Spinal cord (tissue), 9 donors: ENCODE measurements at regions not wholly inside any gene's neighbourhood (a gene's known extent, or its start where the extent isn't known, plus 50 kb on each side); places are given as distances from the start of the nearest gene placed in this dataset.

Experiments
- DNase-seq, 6 donors: peaks; one replicate each; pipeline versions ENCODE4 v3.0.0 to v3.0.0-alpha.2; 2013 to 2015; ENCODE audit warnings: low spot score in 6 of 6, low read depth in 4 of 6
- H3K27ac ChIP-seq: one replicate; pipeline ENCODE4 v1.5.1; 2013; ENCODE audit warnings: low read depth, low read length, control low read depth
- H3K27me3 ChIP-seq: one replicate; pipeline ENCODE4 v1.6.1; 2013; ENCODE audit warnings: low read length; ENCODE audit not compliant: control insufficient read depth, insufficient read depth
- H3K36me3 ChIP-seq: one replicate; pipeline ENCODE4 v1.6.1; 2013; ENCODE audit warnings: low read length; ENCODE audit not compliant: control insufficient read depth, insufficient read depth
- H3K4me1 ChIP-seq: one replicate; pipeline ENCODE4 v1.6.1; 2013; ENCODE audit warnings: low read length; ENCODE audit not compliant: control insufficient read depth, insufficient read depth
- H3K4me3 ChIP-seq: one replicate; pipeline ENCODE4 v1.5.1; 2013; ENCODE audit warnings: low read depth, low read length, control low read depth
- H3K9me3 ChIP-seq: one replicate; pipeline ENCODE4 v1.6.1; 2013; ENCODE audit warnings: low read length; ENCODE audit not compliant: control insufficient read depth, insufficient read depth
- WGBS: methylation state at CpG from one replicate; pipeline ENCODE4 v1.1.5; 2013; ENCODE audit warnings: missing lambda C conversion rate; ENCODE audit not compliant: insufficient coverage; 5-methylcytosine and 5-hydroxymethylcytosine counted together
- donor health status: healthy.

DNA sequence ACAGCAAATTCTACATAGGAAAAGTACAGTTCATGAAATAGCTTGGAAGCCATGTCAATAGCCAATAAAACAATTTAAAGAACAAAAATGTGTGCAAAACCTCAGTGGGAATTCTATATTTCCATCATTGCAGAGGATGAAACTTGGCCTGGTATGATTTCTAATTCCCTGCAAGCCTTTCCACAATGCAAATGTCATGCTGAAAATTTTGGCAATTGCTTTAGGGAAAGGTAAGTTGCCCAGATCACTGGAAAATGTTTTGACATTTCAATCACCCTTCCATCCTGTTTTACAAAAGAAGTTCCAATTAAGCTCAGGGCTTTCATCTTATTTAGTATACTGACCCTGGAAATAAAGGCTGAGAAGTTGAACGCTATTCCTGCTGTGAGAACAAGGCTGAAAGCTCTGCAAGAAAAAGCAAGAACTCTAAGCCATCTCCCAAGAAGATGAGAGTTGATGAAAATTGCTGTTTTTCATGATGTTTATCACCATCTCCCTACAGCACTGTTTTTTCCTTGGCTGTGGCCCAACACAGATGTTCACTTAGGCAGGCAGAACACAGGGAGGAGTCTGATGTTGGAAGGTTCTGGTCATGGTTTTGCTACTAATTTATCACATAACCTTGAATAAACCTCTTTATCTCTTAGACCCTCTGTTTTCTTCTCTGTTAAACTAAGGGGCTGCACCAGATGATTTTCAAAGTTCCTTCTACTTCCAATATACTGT lies 263.7 kb downstream of the KCTD12 start:
- Histone ChIP-seq H3K36me3 (no peaks in the 10 kb centered on the region), H3K4me3 (no peak overlapping the region), H3K4me1 (no peaks in the 10 kb centered on the region), H3K9me3 (no peaks in the 10 kb centered on the region), H3K27me3 (no peaks in the 10 kb centered on the region), H3K27ac (peak overlapping the region; percentile 18)
- DNase-seq: peak in 3 of 6 donors; percentile 32 to 71 (median 60)
- no CpG with 5 or more reads among the region's 1 CpG for WGBS

- Histone ChIP-seq H3K4me3 (no peak overlapping the region), H3K36me3 (no peaks in the 10 kb centered on the region), H3K9me3 (no peaks in the 10 kb centered on the region), H3K27ac (no peak overlapping the region), H3K27me3 (no peaks in the 10 kb centered on the region), H3K4me1 (no peaks in the 10 kb centered on the region)
- DNase-seq: no peak
Measured at GRCh38 chr13:76621705-76622104, 264.5 kb downstream of the KCTD12 start.

- no peaks in the 10 kb centered on the region for H3K27me3 ChIP-seq
- no peaks in the 10 kb centered on the region for H3K36me3 ChIP-seq
- DNase-seq: no peak
- 63% methylated on average over 3 of the region's 5 CpGs for WGBS
- no peaks in the 10 kb centered on the region for H3K9me3 ChIP-seq
- H3K4me1 ChIP-seq: no peaks in the 10 kb centered on the region
- H3K27ac ChIP-seq: no peak overlapping the region
- no peak overlapping the region for H3K4me3 ChIP-seq
Measured at GRCh38 chr13:76620036-76620435, 266.2 kb downstream of the KCTD12 start.

GRCh38 chr13:76619631-76620030 lies 266.6 kb downstream of the KCTD12 start:
- H3K27me3 ChIP-seq: no peaks in the 10 kb centered on the region
- no peaks in the 10 kb centered on the region for H3K9me3 ChIP-seq
- DNase-seq: no peak
- no peak overlapping the region for H3K4me3 ChIP-seq
- H3K27ac ChIP-seq: no peak overlapping the region
- H3K36me3 ChIP-seq: no peaks in the 10 kb centered on the region
- no peaks in the 10 kb centered on the region for H3K4me1 ChIP-seq

DNA sequence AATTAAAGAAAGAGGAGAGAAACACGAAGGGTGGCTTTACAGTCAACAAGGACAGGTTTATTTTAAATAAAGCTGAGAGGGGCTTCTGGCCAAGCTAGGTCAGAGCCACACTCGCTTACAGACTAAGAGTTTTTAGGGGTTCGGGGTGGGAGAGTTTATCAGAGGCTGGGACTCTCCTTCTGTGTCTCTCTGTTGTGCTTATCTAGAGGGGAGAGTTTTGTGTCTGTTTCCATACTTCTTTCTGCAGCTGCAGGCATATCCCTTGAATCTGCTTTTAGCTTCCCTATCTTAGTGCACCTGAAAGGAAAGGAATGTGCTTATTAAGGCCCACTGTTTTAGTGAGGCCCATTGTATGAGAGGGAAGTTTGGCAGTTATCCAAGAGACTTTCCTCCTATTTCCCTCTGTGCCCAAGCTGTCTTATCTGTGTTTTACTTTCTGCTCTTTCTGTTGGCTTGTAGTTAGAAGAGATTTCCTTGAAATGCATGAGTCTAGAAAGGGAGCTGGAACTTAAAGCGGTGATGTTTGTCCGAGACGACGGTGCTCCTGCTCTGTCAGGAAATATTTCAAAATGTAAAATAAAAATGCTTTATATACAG lies 275.3 kb downstream of the KCTD12 start:
- WGBS: 93% methylated on average over 3 of the region's 7 CpGs

GRCh38 chr13:76609643-76610042 lies 276.6 kb downstream of the KCTD12 start:
- no peaks in the 10 kb centered on the region for H3K9me3 ChIP-seq
- H3K27me3 ChIP-seq: no peaks in the 10 kb centered on the region
- no peak overlapping the region for H3K27ac ChIP-seq
- no CpG with 5 or more reads among the region's 2 CpGs for WGBS
- H3K4me3 ChIP-seq: no peak overlapping the region
- no peaks in the 10 kb centered on the region for H3K4me1 ChIP-seq
- DNase-seq: no peak
- no peaks in the 10 kb centered on the region for H3K36me3 ChIP-seq

More for the DNA sequence above, 275.3 kb downstream of the KCTD12 start:
- Histone ChIP-seq H3K9me3 (no peaks in the 10 kb centered on the region), H3K36me3 (no peaks in the 10 kb centered on the region), H3K27ac (no peak overlapping the region), H3K4me1 (no peaks in the 10 kb centered on the region), H3K4me3 (no peak overlapping the region), H3K27me3 (no peaks in the 10 kb centered on the region)
- DNase-seq: no peak

- DNase-seq: peak in 1 of 6 donors; percentile 34
- no peak overlapping the region for H3K4me3 ChIP-seq
- no CpG with 5 or more reads among the region's 1 CpG for WGBS
- H3K27ac ChIP-seq: no peak overlapping the region
- H3K27me3 ChIP-seq: no peaks in the 10 kb centered on the region
- no peaks in the 10 kb centered on the region for H3K4me1 ChIP-seq
- H3K9me3 ChIP-seq: no peaks in the 10 kb centered on the region
- no peaks in the 10 kb centered on the region for H3K36me3 ChIP-seq
Measured at GRCh38 chr13:76607866-76608265, 278.3 kb downstream of the KCTD12 start.

DNA sequence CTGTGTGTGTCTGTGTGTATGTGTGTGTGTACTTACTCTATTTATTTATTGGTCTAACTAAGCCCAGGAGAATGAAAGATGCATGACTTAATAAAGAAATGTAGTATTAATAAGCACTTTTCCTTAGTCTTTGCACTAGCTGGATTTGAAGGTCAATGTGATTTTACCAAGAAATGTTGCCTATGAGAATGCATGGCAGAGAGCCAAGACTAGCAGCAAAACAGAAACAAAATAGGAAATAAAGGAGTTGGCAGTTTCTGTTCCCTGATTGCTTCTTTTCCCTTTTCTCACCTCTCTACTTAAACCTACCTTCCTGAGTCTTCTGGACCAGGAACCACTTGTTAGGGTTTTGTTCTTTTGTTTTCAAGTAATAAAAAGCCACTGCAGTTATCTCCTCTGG lies 286.1 kb downstream of the KCTD12 start:
- Histone ChIP-seq H3K4me3 (no peak overlapping the region), H3K4me1 (no peaks in the 10 kb centered on the region), H3K9me3 (no peaks in the 10 kb centered on the region), H3K36me3 (no peaks in the 10 kb centered on the region), H3K27me3 (no peaks in the 10 kb centered on the region), H3K27ac (no peak overlapping the region)
- DNase-seq: peak in 3 of 6 donors; percentile 20 to 59 (median 28)

- Histone ChIP-seq H3K27ac (no peak overlapping the region), H3K27me3 (no peaks in the 10 kb centered on the region), H3K4me3 (no peak overlapping the region), H3K4me1 (no peaks in the 10 kb centered on the region), H3K9me3 (no peaks in the 10 kb centered on the region), H3K36me3 (no peaks in the 10 kb centered on the region)
- 50% methylated on average over 1 of the region's 1 CpG for WGBS
- DNase-seq: peak in 1 of 6 donors; percentile 17
Measured at GRCh38 chr13:76597868-76598267, 288.3 kb downstream of the KCTD12 start.

GRCh38 chr13:76596216-76596615 lies 290.0 kb downstream of the KCTD12 start:
- no CpG with 5 or more reads among the region's 1 CpG for WGBS
- no peaks in the 10 kb centered on the region for H3K4me1 ChIP-seq
- no peak overlapping the region for H3K4me3 ChIP-seq
- H3K27ac ChIP-seq: no peak overlapping the region
- no peaks in the 10 kb centered on the region for H3K9me3 ChIP-seq
- no peak for DNase-seq
- H3K27me3 ChIP-seq: no peaks in the 10 kb centered on the region
- no peaks in the 10 kb centered on the region for H3K36me3 ChIP-seq
